ENCODE measurements at regions not wholly inside any gene's neighbourhood (a gene's known extent, or its start where the extent isn't known, plus 50 kb on each side); places are given as distances from the start of the nearest gene placed in this dataset.

DNA sequence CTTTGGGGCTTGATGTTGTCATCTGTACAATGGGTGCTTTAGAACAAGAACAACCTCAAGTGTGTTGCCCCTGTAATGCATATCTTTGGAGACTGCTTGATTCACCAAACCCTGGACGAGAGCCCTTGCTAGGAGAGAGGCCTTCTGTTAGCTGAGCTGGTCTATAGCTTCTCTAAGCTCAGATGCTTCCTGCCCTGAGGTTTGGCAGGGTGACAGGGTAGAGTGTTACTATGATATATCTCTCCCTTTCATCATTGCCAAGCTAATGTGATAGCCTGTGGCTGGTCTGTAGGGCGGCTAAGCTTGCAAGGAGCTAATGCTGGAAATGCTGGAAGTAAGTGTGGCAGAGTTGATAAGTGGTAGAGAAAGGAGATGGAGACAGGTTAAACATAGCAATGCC lies 364.1 kb downstream of the RPS24 start:
- TF ChIP-seq, protein P1, sequence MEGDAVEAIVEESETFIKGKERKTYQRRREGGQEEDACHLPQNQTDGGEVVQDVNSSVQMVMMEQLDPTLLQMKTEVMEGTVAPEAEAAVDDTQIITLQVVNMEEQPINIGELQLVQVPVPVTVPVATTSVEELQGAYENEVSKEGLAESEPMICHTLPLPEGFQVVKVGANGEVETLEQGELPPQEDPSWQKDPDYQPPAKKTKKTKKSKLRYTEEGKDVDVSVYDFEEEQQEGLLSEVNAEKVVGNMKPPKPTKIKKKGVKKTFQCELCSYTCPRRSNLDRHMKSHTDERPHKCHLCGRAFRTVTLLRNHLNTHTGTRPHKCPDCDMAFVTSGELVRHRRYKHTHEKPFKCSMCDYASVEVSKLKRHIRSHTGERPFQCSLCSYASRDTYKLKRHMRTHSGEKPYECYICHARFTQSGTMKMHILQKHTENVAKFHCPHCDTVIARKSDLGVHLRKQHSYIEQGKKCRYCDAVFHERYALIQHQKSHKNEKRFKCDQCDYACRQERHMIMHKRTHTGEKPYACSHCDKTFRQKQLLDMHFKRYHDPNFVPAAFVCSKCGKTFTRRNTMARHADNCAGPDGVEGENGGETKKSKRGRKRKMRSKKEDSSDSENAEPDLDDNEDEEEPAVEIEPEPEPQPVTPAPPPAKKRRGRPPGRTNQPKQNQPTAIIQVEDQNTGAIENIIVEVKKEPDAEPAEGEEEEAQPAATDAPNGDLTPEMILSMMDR (IDR thresholded peaks at IDR 0.05 in 4 of 5, conservative IDR thresholded peaks at IDR 0.05 in 1 of 5) = no peak
- TF ChIP-seq POLR2A (IDR thresholded peaks at IDR 0.05) = no peak

All from gastrocnemius medialis (tissue), 4 donors.